ENCODE measurements at regions not wholly inside any gene's neighbourhood (a gene's known extent, or its start where the extent isn't known, plus 50 kb on each side); places are given as distances from the start of the nearest gene placed in this dataset. TPM values are rescaled to one million over a fixed set of nuclear protein-coding genes. Genes with fewer than 3 reads are reported as not detected.

Small RNAs in the stretch of these regions (small RNA-seq; reads per million reads assigned to genes)
- gene AC025768.1 (ENCODE audit: low replicate concordance), result not detected
- not detected for gene RF00017 (ENCODE audit: low replicate concordance)
- gene RF00136 (ENCODE audit: low replicate concordance), result 0.39 reads per million, percentile 44 among the genes with 10 or more reads in this experiment
- gene RN7SL58P (ENCODE audit: low replicate concordance), result not detected

All from spinal cord (tissue), 1 donor.